GM12878 (cell line): ENCODE measurements at regions not wholly inside any gene's neighbourhood (a gene's known extent, or its start where the extent isn't known, plus 50 kb on each side); places are given as distances from the start of the nearest gene placed in this dataset.

ENCODE experiments used
- ATAC-seq: fragments of 200-7000 bp; cut with Tn5 transposase; 3 replicates; pipeline ENCODE4 v1.9.1; 2020; ENCODE audit warnings: mild to moderate bottlenecking, moderate library complexity
- BruUV-seq: library from RNA; stranded (reverse); fragments of 400-500 nt; replicated peaks from 2 replicates; lab custom pipeline; 2021; lab: Mats Ljungman, UMichigan
- CTCF ChIA-PET: fragments of 300-600 bp; sonication (Branson Sonifier 250); formaldehyde crosslinking; extraction: SDS; loops from one replicate; lab custom pipeline; 2021; ENCODE audit warnings: inconsistent platforms; lab: Yijun Ruan, JAX
- POLR2A ChIA-PET: fragments of 350-600 bp; formaldehyde crosslinking; extraction: SDS; loops from one replicate; lab custom pipeline; 2021; ENCODE audit warnings: inconsistent platforms; lab: Charles Lee
- RAD21 ChIA-PET: fragments of 300-600 bp; sonication (Branson Sonifier 250); formaldehyde crosslinking; loops from one replicate; lab custom pipeline; 2023; ENCODE audit warnings: antibody characterized with exemption; ENCODE audit not compliant: unreplicated experiment; lab: Charles Lee
- SMC1A ChIA-PET: fragments of 300-600 bp; sonication (Branson Sonifier 250); formaldehyde crosslinking; loops from one replicate; lab custom pipeline; 2023; ENCODE audit not compliant: unreplicated experiment, uncharacterized antibody; lab: Charles Lee
- DNase-seq: peaks from one replicate; pipeline ENCODE4 v3.0.0-alpha.2; 2011; ENCODE audit warnings: low read depth, low spot score
- FAIRE-seq: peaks from 3 replicates; lab custom pipeline; 2011; peaks lifted over from hg19 to GRCh38; lab: Jason Lieb, UNC
- H2AFZ ChIP-seq: 2 replicates; pipeline ENCODE4 v1.6.0; 2011; ENCODE audit warnings: low read depth, low read length, control low read depth; ENCODE audit not compliant: control insufficient read depth
- H3K27ac ChIP-seq: 2 replicates; pipeline ENCODE4 v1.5.1; 2011; ENCODE audit warnings: control low read depth; ENCODE audit not compliant: control insufficient read depth, insufficient read depth
- H3K27me3 ChIP-seq, 2 experiments: replicated peaks in 1 of 2; 2 replicates each; pipeline versions ENCODE4 v1.6.0 to v1.6.1; 2011; ENCODE audit warnings: low read length in 1 of 2; ENCODE audit not compliant: control insufficient read depth in 2 of 2, insufficient read depth in 2 of 2
- H3K36me3 ChIP-seq, 2 experiments: 2 replicates each; pipeline ENCODE4 v1.5.1; 2011; ENCODE audit warnings: low read length in 1 of 2; ENCODE audit not compliant: control insufficient read depth in 2 of 2, insufficient read depth in 2 of 2
- H3K4me1 ChIP-seq: 2 replicates; pipeline ENCODE4 v1.6.1; 2011; ENCODE audit warnings: mild to moderate bottlenecking, low read length, moderate library complexity, mixed read lengths; ENCODE audit not compliant: control insufficient read depth, insufficient read depth
- H3K4me2 ChIP-seq: 2 replicates; pipeline ENCODE4 v1.6.0; 2011; ENCODE audit warnings: control low read depth; ENCODE audit not compliant: control insufficient read depth, insufficient read depth
- H3K4me3 ChIP-seq: fragments of 200-600 bp; sonication (generic); 2 replicates; pipeline ENCODE4 v1.5.1; 2016
- H3K79me2 ChIP-seq: 2 replicates; pipeline ENCODE4 v1.6.0; 2011; ENCODE audit warnings: low read length; ENCODE audit not compliant: control insufficient read depth, insufficient read depth
- H3K9ac ChIP-seq: 2 replicates; pipeline ENCODE4 v1.8.0; 2011; ENCODE audit warnings: low read length, control low read depth, mixed read lengths; ENCODE audit not compliant: control insufficient read depth, insufficient read depth
- H3K9me3 ChIP-seq: replicated peaks from 3 replicates; pipeline ENCODE4 v1.5.1; 2011; ENCODE audit warnings: mild to moderate bottlenecking, low read length; ENCODE audit not compliant: control insufficient read depth, insufficient read depth
- H4K20me1 ChIP-seq: 2 replicates; pipeline ENCODE4 v1.6.0; 2011; ENCODE audit not compliant: control insufficient read depth, insufficient read depth
- E2F4 ChIP-seq: IDR thresholded peaks from 2 replicates; pipeline ENCODE4 v1.6.1; 2012; ENCODE audit warnings: low read depth, low read length, improper control_type of control experiment
- JUND ChIP-seq: IDR thresholded peaks from 2 replicates; pipeline ENCODE4 v1.6.1; 2012; ENCODE audit warnings: low read depth, mild to moderate bottlenecking, low read length, improper control_type of control experiment, moderate library complexity
- LARP7 ChIP-seq: fragments of 450-650 bp; IDR thresholded peaks from 2 replicates; pipeline ENCODE4 v1.6.1; 2017; ENCODE audit warnings: mild to moderate bottlenecking
- MYB ChIP-seq: fragments of 150-350 bp; IDR thresholded peaks from 2 replicates; pipeline ENCODE4 v1.6.1; 2014; ENCODE audit warnings: mild to moderate bottlenecking, low read depth, low read length, borderline replicate concordance
- ZNF592 ChIP-seq: fragments of 450-650 bp; IDR thresholded peaks from 2 replicates; pipeline ENCODE4 v1.6.1; 2017; ENCODE audit warnings: mild to moderate bottlenecking, moderate library complexity
- WGBS: methylation state at CpG from one replicate; pipeline ENCODE4 v1.1.6; 2016; ENCODE audit warnings: low lambda C conversion rate; ENCODE audit not compliant: insufficient replicate concordance, insufficient coverage; ENCODE audit errors: missing lambda C conversion rate; 5-methylcytosine and 5-hydroxymethylcytosine counted together
- in situ Hi-C: fragments of 300-500 bp; cut with MboI; formaldehyde crosslinking; loops from 9 replicates; pipeline ENCODE4 v1.14.3; 2018; ENCODE audit warnings: mixed read lengths
- intact Hi-C: fragments of 100-400 bp; cut with micrococcal nuclease; formaldehyde crosslinking; loops from one replicate; pipeline ENCODE4 v1.14.2; 2022; ENCODE audit not compliant: unreplicated experiment
- TF ChIP-seq, protein P1 (sequence below): fragments of 150-350 bp; IDR thresholded peaks from 2 replicates; pipeline ENCODE4 v1.6.1; 2016; ENCODE audit warnings: low read depth, low read length
- TF ChIP-seq, protein P2 (sequence below): fragments of 450-650 bp; IDR thresholded peaks from 2 replicates; pipeline ENCODE4 v1.6.1; 2017; ENCODE audit warnings: mild to moderate bottlenecking
- TF ChIP-seq, protein P3 (sequence below): IDR thresholded peaks from 2 replicates; pipeline ENCODE4 v1.6.1; 2011; ENCODE audit warnings: low read depth, low read length, improper control_type of control experiment, borderline replicate concordance
- TF ChIP-seq, protein P4 (sequence below): fragments of 450-650 bp; formaldehyde crosslinking; IDR thresholded peaks from 2 replicates; pipeline ENCODE4 v1.4.0; 2022; ENCODE audit warnings: mild to moderate bottlenecking, moderate library complexity

DNA sequence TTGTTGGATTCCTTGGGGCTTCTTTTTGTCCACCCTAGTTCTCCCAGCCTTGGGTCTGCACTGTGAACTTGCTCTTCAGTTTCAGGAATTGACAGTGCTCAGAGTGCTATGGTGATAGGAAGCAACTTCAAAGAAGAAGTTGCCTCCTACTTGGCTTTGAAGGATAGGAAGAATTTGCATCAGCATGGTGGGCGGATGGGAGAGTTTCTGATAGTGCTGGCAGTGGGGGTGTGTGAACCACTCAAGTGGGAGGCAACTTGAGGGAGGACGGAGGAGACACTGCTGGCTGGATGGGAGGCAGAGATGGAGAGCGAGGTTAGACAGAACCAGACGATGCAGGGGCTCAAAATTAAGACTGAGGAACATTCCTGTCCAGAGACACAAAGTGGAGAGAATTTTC, 164.4 kb upstream of the SKOR2 start:
- Histone ChIP-seq H3K27ac (no peak overlapping the region), H3K9ac (no peak overlapping the region), H3K4me2 (no peak overlapping the region), H3K27me3 (peaks cover 2 to 7% of the 10 kb centered on the region in 2 experiments), H3K79me2 (no peaks in the 10 kb centered on the region), H3K4me1 (peaks cover 24% of the 10 kb centered on the region), H2AFZ (no peak overlapping the region), H3K4me3 (no peak overlapping the region), H4K20me1 (no peaks in the 10 kb centered on the region), H3K9me3 (no peaks in the 10 kb centered on the region), H3K36me3 (no peaks in the 10 kb centered on the region)
- intact Hi-C loops: no loop called here
- POLR2A ChIA-PET: no interaction called here
- SMC1A ChIA-PET: no interaction called here
- WGBS: 3% methylated on average over 4 of the region's 4 CpGs
- RAD21 ChIA-PET: no interaction called here
- CTCF ChIA-PET: no interaction called here
- BruUV-seq: no TSS peak
- no peak for DNase-seq
- in situ Hi-C loops: no loop called here
- no peak for ATAC-seq
- FAIRE-seq: no peak
- TF ChIP-seq E2F4 (no peak), LARP7 (no peak), JUND (no peak), MYB (no peak), ZNF592 (no peak)
- TF ChIP-seq, protein P1, sequence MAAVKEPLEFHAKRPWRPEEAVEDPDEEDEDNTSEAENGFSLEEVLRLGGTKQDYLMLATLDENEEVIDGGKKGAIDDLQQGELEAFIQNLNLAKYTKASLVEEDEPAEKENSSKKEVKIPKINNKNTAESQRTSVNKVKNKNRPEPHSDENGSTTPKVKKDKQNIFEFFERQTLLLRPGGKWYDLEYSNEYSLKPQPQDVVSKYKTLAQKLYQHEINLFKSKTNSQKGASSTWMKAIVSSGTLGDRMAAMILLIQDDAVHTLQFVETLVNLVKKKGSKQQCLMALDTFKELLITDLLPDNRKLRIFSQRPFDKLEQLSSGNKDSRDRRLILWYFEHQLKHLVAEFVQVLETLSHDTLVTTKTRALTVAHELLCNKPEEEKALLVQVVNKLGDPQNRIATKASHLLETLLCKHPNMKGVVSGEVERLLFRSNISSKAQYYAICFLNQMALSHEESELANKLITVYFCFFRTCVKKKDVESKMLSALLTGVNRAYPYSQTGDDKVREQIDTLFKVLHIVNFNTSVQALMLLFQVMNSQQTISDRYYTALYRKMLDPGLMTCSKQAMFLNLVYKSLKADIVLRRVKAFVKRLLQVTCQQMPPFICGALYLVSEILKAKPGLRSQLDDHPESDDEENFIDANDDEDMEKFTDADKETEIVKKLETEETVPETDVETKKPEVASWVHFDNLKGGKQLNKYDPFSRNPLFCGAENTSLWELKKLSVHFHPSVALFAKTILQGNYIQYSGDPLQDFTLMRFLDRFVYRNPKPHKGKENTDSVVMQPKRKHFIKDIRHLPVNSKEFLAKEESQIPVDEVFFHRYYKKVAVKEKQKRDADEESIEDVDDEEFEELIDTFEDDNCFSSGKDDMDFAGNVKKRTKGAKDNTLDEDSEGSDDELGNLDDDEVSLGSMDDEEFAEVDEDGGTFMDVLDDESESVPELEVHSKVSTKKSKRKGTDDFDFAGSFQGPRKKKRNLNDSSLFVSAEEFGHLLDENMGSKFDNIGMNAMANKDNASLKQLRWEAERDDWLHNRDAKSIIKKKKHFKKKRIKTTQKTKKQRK: no peak
- TF ChIP-seq, protein P2, sequence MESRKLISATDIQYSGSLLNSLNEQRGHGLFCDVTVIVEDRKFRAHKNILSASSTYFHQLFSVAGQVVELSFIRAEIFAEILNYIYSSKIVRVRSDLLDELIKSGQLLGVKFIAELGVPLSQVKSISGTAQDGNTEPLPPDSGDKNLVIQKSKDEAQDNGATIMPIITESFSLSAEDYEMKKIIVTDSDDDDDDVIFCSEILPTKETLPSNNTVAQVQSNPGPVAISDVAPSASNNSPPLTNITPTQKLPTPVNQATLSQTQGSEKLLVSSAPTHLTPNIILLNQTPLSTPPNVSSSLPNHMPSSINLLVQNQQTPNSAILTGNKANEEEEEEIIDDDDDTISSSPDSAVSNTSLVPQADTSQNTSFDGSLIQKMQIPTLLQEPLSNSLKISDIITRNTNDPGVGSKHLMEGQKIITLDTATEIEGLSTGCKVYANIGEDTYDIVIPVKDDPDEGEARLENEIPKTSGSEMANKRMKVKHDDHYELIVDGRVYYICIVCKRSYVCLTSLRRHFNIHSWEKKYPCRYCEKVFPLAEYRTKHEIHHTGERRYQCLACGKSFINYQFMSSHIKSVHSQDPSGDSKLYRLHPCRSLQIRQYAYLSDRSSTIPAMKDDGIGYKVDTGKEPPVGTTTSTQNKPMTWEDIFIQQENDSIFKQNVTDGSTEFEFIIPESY: no peak
- TF ChIP-seq, protein P3, sequence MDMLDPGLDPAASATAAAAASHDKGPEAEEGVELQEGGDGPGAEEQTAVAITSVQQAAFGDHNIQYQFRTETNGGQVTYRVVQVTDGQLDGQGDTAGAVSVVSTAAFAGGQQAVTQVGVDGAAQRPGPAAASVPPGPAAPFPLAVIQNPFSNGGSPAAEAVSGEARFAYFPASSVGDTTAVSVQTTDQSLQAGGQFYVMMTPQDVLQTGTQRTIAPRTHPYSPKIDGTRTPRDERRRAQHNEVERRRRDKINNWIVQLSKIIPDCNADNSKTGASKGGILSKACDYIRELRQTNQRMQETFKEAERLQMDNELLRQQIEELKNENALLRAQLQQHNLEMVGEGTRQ: no peak
- TF ChIP-seq, protein P4, sequence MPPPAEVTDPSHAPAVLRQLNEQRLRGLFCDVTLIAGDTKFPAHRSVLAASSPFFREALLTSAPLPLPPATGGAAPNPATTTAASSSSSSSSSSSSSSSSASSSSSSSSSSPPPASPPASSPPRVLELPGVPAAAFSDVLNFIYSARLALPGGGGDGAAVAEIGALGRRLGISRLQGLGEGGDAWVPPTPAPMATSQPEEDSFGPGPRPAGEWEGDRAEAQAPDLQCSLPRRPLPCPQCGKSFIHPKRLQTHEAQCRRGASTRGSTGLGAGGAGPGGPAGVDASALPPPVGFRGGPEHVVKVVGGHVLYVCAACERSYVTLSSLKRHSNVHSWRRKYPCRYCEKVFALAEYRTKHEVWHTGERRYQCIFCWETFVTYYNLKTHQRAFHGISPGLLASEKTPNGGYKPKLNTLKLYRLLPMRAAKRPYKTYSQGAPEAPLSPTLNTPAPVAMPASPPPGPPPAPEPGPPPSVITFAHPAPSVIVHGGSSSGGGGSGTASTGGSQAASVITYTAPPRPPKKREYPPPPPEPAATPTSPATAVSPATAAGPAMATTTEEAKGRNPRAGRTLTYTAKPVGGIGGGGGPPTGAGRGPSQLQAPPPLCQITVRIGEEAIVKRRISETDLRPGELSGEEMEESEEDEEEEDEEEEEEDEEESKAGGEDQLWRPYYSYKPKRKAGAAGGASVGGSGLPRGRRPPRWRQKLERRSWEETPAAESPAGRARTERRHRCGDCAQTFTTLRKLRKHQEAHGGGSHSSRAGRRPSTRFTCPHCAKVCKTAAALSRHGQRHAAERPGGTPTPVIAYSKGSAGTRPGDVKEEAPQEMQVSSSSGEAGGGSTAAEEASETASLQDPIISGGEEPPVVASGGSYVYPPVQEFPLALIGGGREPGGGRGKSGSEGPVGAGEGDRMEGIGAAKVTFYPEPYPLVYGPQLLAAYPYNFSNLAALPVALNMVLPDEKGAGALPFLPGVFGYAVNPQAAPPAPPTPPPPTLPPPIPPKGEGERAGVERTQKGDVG (CRISPR knock-in tag): no peak
